ENCODE measurements at regions not wholly inside any gene's neighbourhood (a gene's known extent, or its start where the extent isn't known, plus 50 kb on each side); places are given as distances from the start of the nearest gene placed in this dataset.

GRCh38 chr12:74897425-74898211 lies 312.0 kb downstream of the KCNC2 start:
- Histone ChIP-seq H3K27me3 (no peaks in the 10 kb centered on the region), H3K27ac (no peak overlapping the region), H3K36me3 (no peaks in the 10 kb centered on the region), H3K4me3 (no peak overlapping the region), H3K4me1 (no peaks in the 10 kb centered on the region), H3K9me3 (no peaks in the 10 kb centered on the region)
- no peak for DNase-seq
- no peak for TF ChIP-seq CTCF (IDR thresholded peaks at IDR 0.05)
- intact Hi-C loops (cut with DNase I; ENCODE audit: low total_unique reads), result no loop called here

- no peaks in the 10 kb centered on the region for H3K27me3 ChIP-seq
- H3K36me3 ChIP-seq, result no peaks in the 10 kb centered on the region
- intact Hi-C loops (cut with DNase I; ENCODE audit: low total_unique reads), result no loop called here
- no peak for TF ChIP-seq CTCF (IDR thresholded peaks at IDR 0.05)
- no peaks in the 10 kb centered on the region for H3K4me1 ChIP-seq
- no peak overlapping the region for H3K27ac ChIP-seq
- no peak for DNase-seq
- H3K4me3 ChIP-seq, result no peak overlapping the region
- H3K9me3 ChIP-seq, result no peaks in the 10 kb centered on the region
Measured at GRCh38 chr12:74899031-74899829, 310.4 kb downstream of the KCNC2 start.

- DNase-seq, result no peak
- no peaks in the 10 kb centered on the region for H3K27me3 ChIP-seq
- no peaks in the 10 kb centered on the region for H3K9me3 ChIP-seq
- H3K27ac ChIP-seq, result no peak overlapping the region
- H3K36me3 ChIP-seq, result no peaks in the 10 kb centered on the region
- H3K4me3 ChIP-seq, result no peak overlapping the region
- intact Hi-C loops (cut with DNase I; ENCODE audit: low total_unique reads), result no loop called here
- no peak for TF ChIP-seq CTCF (IDR thresholded peaks at IDR 0.05)
- H3K4me1 ChIP-seq, result no peaks in the 10 kb centered on the region
Measured at GRCh38 chr12:74900232-74900631, 309.4 kb downstream of the KCNC2 start.

GRCh38 chr12:74903522-74903921 lies 306.1 kb downstream of the KCNC2 start:
- Histone ChIP-seq H3K36me3 (no peaks in the 10 kb centered on the region), H3K27me3 (no peaks in the 10 kb centered on the region), H3K27ac (no peak overlapping the region), H3K4me3 (no peak overlapping the region), H3K4me1 (no peaks in the 10 kb centered on the region), H3K9me3 (no peaks in the 10 kb centered on the region)
- TF ChIP-seq CTCF (IDR thresholded peaks at IDR 0.05), result no peak
- no peak for DNase-seq
- intact Hi-C loops (cut with DNase I; ENCODE audit: low total_unique reads), result no loop called here

GRCh38 chr12:74906224-74906623 lies 303.4 kb downstream of the KCNC2 start:
- Histone ChIP-seq H3K27me3 (no peaks in the 10 kb centered on the region), H3K27ac (no peak overlapping the region), H3K4me1 (no peaks in the 10 kb centered on the region), H3K36me3 (no peaks in the 10 kb centered on the region), H3K9me3 (no peaks in the 10 kb centered on the region), H3K4me3 (no peak overlapping the region)
- TF ChIP-seq CTCF (IDR thresholded peaks at IDR 0.05), result no peak
- DNase-seq, result no peak
- intact Hi-C loops (cut with DNase I; ENCODE audit: low total_unique reads), result no loop called here
